ENCODE measurements at regions not wholly inside any gene's neighbourhood (a gene's known extent, or its start where the extent isn't known, plus 50 kb on each side); places are given as distances from the start of the nearest gene placed in this dataset.
"Not testable (repeated sequence)": the region's sequence is repeated elsewhere in the genome, so short reads cannot be mapped to it uniquely, and the experiment has no call there.

DNA sequence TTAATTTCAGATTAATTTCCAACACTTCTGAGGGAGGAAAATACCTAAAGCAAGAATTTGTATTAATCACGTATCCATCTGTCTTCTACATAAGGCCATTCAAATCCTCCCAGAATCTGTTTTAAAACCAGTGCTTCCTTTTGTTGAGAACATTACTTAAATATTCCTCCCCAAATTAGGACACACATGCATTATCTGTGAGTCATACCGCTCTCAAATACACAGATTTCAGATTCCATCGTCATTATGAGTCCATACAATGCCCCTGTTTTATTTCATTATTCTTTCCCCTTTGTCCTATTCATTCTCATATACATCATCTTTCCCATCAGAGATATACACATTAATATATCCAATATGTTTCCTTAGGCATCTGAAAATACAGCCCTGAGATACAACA lies 57.3 kb upstream of the PRSS12 start:
- no peak for DNase-seq

DNA sequence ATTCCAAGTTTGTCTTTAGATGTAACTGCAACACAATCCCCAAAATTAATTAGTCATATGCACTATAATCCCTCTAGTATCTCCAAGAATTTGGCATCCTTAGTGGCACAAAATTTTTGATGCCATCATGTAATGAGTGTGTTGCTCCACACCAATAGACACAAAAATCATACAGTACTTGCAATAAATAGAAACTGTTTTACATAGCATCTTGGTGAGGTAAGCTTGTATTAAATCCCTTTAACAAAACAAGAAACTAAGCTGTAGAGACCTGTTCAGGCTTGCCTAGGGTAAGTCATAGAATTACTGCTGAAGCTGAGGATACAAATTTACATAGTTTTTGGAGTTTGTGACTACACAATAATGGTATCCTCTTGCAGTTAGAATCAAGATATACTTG lies 64.5 kb upstream of the PRSS12 start:
- no peak for DNase-seq

DNA sequence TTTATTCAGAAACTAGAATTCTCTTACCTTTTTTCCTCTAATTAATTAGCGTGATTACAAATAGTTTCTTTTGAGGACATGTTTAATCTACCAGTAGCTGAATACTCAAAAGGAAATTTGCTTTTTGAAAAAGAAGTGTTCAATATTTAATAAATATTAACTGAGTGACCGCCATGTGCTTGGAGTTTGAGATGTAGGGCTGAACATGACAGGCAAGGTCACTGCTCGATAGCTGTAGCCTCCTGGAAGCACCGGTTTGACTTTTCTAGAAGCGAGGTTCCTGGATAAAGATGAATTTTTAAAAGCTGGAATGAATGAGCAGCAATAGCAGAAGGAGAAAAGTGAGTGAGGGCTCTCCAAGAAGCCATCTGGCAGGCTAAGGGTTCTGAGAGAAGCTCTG lies 65.0 kb upstream of the PRSS12 start:
- not testable (repeated sequence) for DNase-seq

DNA sequence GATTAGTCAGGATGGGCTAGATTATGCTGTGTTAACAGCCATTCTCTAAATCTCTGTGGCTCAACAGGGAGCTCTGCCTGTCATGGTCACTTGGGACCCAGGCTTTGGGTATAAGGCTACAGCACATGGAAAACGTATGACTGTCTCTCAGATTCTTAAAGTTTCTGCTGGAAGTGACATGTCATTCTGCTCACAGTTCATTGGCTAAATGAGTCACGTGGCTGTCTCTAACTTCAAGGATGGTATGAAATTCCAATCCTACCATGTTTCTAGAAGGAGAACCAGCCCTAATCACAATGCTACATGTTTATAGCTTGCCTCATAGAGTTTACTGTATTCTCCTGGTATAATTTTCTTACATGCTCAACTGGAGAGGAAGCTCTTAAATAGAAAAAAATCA lies 65.6 kb upstream of the PRSS12 start:
- not testable (repeated sequence) for DNase-seq

DNA sequence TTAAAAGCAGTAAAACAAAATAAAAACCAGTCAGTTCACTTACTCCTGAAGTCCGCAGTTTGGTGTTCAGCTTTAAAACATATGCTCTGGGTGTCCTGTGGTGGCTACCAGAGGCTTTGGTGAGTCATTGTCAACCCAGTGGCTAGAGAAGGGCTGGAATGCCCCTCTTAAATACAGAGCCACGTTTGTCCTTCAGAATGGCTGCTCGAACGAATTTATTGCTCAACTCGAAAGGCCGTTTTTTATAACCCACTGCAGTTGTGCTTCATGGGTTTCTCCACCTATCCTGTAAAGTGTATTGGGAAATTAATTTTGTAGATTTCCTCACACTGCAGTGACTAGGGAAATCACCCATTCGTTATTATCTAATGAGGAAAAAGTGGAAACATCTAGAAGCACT lies 66.8 kb upstream of the PRSS12 start:
- DNase-seq = not testable (repeated sequence)

DNA sequence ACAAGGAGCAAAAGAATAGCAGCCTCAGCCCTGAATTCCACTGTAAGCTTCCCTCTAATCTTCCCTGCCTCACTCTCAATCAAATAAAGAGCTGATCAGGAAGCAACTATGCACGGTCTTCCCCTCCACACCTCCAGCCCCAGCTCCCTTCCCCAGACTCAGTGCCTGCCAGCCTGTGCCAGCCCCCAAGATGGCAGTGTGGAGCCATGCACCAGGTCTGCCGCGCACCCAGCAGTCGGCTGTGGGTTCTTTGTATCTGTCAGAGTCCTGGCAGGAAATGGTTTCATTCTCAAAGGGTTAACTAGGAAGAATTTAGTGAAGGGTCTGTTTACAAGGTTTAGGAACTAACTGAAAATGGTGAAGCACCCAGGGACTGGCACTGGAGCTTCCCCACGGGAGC lies 71.3 kb upstream of the PRSS12 start:
- not testable (repeated sequence) for DNase-seq

DNA sequence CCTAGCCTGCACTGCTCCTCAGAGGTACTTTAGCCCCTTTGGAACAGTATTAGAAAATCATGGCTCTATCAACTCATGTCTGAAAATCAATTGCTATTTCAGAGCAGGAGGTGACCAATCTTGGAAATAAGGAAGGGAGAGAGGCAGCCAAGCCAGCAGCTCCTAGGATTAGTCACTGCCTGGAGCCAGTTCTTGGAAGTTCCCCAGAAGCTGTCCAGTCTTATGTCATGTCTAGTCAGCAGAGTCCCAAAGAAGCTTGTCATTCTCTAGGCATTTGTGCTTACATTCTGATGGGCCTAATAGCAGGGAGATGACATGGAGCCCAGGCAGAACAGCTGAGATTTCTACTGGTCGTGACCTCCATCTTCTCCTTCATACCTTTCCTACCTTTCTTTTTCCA lies 76.1 kb upstream of the PRSS12 start:
- not testable (repeated sequence) for DNase-seq

DNA sequence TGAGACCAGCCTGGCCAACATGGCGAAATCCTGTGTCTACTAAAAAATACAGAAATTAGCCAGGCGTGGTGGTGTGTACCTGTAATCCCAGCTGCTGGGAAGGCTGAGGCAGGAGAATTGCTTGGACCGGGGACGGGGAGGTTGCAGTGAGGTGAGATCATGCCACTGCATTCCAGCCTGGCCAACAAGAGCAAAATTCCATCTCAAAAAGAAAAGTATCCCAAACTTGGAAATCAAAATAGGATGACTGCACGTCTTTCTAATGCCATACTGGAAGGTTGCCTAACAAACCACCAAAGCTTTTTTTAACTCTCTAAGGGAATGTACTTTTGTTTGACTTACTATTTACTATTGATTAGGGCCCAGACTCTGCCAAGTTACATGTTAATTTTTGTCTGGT lies 79.6 kb upstream of the PRSS12 start:
- not testable (repeated sequence) for DNase-seq

DNA sequence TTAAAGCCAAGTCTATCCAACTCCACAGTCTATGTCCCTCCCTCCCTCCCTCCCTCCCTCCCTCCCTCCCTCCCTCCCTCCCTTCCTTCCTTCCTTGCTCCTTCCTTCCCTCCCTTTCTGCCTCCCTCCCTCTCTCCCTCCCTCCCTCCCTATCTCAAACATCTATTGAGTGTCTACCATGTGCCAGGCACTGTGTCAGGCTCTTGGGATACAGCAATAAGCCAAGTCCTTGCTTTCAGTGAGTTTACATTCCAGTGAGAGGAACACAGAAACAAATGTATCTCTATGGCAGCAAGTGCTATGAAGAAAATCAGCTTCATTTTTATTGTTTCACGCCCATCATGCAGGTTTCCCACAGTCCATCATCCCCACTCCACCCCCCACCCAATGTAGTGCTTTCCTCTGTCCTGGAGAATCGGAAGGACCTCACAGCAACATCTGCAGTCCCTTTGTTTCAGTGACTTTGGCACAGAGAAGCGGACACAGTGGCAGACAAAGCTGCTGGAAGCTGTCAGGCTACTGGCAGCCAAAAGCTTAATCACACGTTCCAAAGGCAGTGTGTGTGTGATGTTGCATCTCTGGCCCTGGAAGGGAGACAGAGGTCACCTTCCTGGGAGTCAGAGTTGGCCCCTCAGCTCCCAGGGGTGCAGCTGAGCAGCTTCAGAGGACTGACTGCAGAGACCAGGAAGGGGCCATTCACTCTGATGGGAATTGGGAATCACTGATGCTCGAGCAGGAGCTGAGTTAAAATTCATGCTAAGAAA lies 81.0 kb upstream of the PRSS12 start:
- DNase-seq = not testable (repeated sequence)

DNA sequence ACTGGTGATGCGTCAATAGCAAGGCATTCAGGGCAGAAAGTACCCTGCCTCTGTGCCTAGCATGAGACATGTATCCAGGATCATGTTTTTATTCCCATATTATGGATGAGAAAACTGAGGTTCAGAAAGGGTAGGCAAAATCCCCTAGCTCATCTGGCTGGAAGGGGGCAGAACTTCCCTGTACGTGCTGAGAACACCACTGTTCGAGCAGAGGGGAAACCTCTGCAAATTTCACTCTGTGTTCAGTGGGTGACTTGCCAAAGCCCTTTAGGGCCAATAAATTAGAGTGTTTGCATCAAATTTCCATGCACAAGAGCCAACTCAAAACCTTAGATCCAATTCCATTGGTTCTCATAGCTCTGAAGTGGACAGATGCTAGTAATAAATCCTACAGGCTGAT lies 82.6 kb upstream of the PRSS12 start:
- DNase-seq = not testable (repeated sequence)

DNA sequence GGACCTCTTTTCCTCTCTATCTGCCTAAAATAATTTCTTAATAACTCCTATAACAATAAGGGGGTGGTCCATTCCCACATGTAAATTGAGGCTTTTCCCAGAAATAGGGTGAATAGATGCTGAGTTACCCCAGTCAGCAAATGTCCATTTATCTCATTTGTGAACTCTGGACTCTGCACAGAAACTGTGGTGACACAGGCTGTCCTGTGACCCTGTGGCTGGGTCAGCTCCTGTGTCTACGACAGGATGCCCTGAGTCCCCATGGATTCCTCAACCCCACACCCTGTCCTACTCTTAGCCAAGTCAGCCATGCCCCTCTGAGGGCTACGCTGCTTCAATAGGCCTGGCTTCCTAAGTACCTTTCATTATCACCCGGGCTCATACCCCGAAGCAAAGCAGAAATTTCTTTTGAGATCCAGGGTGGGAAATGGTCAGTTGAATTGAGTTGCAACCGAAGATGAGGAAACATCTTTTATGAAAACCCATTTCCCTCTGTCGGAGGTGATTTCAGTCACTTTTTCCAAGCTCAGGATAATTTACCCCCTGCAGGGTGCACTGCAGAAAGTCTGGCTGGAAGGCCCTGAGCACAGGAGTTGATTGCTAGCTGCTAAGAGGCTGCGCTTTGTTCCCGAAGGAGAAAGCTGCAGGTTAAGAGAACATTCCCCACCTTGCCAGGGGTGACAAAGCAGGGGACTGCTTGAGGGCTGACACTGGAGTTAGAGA lies 89.5 kb upstream of the PRSS12 start:
- not testable (repeated sequence) for DNase-seq

DNA sequence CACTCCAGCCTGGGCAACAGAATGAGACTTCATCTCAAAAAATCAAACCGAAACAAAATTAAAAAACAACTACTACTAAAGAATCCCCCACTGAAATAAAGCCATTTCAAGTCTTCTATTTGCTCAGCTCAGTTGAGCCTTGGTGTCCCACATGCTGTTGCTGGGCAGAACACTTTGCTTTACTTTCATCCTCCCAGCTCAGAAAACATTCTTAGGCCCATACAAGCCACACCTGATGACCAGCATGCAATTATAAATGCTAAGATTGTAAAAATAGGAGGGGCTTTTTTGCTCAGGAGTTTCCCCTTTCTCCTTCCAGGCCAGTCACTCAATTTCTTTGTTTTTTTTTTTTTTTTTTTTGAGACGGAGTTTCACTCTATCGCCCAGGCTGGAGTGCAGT lies 94.6 kb upstream of the PRSS12 start:
- DNase-seq = not testable (repeated sequence)

DNA sequence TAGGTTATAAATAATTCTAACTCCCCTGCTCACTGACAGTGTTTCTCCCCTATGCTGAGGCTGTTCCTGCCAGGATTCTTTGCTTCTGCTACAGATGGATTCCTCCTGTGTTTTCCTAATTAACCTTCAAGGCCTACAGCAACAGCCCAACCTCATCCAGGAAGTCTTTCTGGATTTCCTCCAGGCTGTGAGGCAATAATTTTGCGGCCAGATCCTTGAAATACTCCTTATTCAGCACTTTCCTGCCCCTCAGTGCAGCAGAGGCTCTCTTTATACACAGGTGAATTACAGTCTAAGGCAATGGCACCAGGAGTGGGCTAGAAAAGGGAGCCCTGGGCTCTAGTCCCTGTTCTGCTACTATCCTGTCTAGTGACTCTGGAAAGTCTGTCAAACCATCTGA lies 102.1 kb upstream of the PRSS12 start:
- DNase-seq = not testable (repeated sequence)

DNA sequence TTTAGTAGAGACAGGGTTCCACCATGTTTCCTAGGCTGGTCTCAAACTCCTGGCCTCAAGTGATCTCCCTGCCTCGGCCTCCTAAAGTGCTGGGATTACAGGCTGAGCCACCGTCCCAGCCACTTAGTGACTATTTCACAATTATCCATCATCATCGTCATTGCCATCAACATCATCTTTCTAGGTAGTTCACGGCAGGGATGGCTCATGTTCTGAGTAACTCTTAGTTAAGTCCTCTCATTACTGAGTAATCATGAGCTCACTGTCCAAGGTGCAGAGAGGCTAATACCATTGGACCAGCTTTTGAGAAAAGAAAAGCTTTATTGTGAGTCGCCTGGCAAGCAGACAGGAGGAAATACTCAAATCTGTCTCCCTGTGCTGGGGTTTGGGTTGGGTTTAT lies 108.6 kb upstream of the PRSS12 start:
- not testable (repeated sequence) for DNase-seq

DNA sequence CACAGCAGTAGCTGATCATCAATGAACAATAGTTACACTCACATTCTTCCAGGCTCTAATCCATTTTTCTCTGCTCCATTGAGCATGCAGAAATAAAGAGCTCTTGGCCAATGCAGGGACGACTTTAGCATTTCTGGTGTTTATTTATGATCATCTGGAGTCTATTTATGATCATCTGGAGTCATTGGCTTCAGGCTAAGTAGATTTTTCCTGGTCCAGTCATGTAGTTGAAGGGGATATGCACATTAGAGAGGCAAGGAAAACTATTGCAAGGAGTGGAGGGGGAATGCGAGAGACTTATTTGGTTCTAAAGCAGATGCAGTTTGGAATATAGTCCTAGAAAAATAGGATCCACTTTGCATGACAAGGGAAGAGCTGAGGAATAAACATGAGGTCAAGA lies 113.0 kb upstream of the PRSS12 start:
- DNase-seq = not testable (repeated sequence)

DNA sequence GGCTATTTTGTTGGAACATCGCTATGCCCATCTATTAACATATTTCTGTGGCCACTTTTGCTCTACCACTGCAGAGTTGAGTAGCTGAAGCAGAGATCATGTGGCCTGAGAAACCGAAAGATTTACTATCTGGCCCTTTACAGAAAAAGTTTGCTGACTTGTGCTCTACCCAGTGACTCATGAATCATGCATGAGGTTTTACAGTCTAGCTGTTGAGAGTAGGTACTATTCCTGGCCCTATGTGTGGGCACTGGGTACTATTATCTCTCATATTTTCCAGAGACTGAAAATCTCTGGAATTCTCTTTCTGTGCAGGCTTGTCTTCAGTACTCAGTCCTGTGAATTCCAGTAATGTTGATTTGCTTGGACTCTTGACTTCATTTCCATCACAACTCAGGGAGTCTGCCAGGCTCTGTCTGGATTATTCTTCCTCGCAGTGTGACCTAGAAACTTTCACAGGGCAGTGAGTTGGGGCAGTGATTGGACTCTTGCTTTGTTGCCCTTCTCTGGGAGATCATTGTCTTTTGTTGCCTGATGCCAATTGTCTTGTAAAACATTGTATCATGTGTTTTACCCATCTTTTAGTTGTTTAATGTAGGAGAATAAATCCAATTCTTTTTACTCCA lies 121.3 kb upstream of the PRSS12 start:
- not testable (repeated sequence) for DNase-seq

DNA sequence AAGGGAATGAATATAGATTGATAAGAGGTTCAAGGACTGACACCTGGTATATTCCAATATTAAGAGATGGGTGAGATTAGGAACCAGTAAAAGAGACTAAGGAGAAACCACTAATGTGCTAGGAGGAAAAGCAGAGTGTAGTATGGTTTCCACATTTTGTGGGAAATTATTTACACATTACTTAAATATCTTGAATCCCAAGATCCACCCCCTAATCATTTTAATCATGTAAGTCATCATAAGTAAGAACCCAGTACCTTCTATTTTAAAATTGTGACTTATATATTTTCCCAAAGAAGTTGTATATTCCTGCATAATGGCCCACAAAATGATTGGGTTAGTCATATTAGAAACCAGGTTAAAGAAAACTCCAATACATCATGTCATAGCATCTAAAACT lies 122.0 kb upstream of the PRSS12 start:
- not testable (repeated sequence) for DNase-seq

DNA sequence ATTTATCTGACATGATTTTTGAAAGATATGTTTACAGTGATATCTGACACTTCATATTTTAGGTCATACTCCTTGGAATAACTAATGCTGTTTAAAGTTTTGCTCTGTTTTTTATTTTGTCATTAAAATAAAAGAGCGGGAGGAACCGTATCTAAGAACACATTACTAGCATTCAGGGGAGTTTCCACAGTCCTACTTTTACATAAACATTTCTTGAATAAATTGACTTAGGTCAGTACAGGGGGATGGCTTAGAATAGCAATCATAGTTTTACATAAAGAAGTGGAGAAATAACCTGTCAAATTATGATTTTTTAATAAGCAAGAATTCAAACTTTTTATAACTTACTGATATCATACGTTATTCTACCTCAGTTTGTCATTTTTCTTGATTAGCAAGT lies 123.1 kb upstream of the PRSS12 start:
- DNase-seq = not testable (repeated sequence)

DNA sequence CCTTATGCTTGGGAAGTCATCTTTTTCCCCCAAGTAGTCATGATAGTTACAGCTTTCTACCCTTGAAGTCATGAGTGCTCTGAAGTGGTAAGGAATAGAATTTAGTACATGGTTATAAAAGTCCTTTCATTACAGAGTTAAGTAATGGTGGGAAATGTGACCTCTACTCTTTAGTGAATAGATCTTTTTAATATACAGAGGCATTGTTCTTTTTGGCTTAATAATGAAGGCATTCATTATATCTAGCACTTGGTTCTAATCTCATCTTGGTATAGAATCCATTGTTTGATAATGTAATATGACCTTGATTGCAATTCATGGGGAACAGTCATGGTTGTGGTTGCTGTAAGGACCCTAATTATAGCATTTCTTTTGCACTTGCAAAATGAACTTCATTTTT lies 125.0 kb upstream of the PRSS12 start:
- DNase-seq = not testable (repeated sequence)

DNA sequence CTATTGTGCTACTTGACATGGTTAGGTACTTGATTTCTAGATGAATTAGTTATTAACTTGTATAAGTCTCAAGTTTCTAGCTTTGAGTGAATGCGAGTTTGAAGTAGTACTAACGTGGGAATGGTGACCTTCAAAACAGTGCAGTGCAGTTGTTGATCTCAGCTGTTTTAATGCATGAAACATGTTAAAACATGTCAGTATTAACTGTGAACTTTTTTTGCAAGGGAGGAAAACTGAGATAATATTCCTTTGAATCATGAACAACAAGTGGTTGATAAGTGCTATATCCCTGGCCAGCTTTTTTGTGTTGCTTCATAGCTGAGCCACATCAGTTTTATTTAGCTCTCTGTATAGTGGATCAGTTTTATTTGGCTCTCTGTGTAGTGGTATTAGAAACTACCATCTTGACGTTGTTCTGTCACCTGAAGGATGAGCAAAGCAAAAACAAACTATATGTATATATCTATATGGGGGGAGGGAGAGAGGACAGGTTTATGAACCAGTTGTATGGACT lies 133.1 kb upstream of the PRSS12 start:
- DNase-seq = not testable (repeated sequence)

DNA sequence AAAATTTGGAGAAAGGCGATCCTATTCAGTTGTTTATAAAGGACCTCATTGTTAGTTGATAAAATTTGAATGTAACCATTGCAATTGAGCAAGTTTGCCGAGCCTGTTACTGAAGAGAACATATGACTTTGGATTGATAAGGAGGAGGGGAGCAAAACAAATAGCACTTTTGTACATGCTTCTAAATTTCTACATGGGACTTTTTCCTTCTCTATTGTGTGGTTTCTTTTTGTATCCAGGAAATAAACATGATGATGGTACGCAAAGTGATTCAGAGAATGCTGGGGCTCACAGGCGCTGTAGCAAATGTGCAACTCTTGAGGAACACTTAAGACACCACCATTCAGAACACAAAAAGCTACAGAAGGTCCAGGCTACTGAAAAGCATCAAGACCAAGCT lies 140.2 kb upstream of the PRSS12 start:
- not testable (repeated sequence) for DNase-seq

DNA sequence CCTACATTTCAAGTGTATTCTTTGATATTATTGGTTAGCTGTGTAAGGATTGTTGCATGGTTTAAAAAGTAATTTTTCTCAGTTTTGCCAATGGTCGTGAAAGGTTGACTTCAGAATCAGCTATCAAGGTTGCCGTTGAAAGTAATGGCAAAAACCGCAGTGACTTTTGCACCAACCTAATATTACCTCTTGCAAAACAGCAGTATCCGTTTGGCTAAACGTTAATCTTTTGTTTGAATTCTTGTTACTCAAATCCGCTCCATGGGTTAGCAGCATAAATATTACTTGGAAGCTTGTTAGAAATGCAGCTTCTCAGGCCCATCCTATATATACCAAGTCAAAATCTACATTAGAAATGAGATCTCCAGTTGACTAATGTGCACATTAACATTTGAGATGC lies 141.6 kb upstream of the PRSS12 start:
- not testable (repeated sequence) for DNase-seq

DNA sequence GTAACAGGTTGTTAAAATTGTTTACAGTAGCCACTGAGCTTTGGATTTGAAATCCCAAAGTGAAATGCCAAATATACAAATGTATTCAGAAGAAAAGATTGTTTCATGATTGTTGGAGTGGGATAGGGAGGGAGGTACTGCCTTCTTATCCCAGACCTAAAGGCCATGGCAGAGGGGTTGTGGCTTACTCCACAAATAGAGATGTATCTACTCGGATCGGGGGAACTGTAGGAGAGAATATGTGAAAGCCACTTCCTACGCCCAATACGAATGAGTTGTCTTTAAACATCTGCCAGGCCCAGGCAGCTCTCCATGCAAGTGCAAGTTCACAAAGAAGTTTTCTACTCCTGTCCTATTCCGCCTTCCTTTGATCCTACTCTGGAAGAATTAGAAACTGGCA lies 150.2 kb upstream of the PRSS12 start:
- DNase-seq = not testable (repeated sequence)

DNA sequence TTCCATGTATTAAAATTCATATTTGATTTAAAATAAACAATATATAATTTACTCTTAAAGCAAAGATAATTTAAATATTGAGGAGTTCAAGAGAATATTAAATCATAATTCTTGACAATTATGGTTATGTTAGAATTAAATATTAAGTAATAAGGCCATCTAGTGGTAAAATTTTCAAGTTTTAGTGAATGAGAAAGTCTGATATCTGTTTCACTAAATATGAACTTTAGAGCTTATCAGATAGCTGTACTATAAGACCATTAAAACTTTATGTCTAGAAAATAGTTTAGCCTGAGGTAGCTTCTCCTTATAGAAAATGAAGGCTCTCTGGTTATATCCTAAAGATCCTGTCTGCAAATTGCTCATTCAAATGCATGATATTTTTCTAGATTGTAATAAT lies 152.1 kb upstream of the PRSS12 start:
- DNase-seq = not testable (repeated sequence)

Data from NCI-H1092 (cell line).